GM19193 (cell line): ENCODE measurements at regions not wholly inside any gene's neighbourhood (a gene's known extent, or its start where the extent isn't known, plus 50 kb on each side); places are given as distances from the start of the nearest gene placed in this dataset.

Source experiments
- POLR2A ChIP-seq: IDR thresholded peaks from 4 replicates; pipeline ENCODE4 v1.6.1; 2011; ENCODE audit not compliant: insufficient read depth, insufficient read length; ENCODE audit errors: extremely low read depth

GRCh38 chr15:70327328-70327855 lies 229.7 kb upstream of the TLE3 start:
- TF ChIP-seq POLR2A: no peak

DNA sequence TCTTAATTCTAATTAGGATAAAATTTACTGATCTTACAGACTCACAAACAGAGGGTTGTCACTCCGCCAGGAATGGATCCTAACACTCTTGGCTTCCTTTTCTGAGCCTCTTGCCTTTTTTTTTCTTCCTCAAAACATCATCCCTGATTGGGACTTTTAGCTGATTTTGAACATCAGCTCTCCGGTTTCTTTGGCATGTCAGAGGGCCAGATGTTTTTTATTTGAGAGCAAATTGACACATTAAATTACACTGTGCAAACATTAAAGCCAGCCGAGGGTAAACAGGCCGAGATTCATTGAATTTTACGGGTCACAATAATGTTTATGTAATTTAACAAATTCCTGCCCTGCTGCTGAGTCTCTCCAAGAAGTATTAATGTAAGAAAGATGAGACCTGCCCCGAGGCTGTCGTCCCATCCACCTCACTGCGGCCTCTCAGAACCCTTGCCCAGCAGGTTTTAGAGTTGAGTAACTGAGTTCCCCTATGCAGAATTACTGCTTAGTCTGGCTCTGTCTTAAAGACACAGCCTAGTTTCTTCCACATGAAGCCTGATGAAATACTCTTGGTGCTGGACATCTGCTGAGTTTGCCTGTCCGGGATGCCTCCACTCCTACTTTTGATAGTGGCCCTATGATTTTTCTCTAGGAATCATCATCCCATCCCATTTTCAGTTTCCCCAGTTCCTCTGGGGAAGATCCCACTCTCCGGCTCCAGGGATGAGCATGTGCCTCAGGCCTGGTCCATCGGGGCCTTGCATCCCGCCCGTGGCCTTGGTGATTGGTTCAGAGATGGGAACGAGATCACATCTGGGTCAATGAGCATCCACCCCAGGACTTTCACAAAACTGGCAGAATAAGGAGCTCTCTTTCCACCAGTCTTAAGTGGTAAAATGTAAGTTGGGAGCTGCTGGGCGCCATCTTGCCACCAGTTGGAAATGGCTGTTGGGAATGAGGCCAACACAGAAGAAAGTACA lies 226.6 kb upstream of the TLE3 start:
- no peak for TF ChIP-seq POLR2A

DNA sequence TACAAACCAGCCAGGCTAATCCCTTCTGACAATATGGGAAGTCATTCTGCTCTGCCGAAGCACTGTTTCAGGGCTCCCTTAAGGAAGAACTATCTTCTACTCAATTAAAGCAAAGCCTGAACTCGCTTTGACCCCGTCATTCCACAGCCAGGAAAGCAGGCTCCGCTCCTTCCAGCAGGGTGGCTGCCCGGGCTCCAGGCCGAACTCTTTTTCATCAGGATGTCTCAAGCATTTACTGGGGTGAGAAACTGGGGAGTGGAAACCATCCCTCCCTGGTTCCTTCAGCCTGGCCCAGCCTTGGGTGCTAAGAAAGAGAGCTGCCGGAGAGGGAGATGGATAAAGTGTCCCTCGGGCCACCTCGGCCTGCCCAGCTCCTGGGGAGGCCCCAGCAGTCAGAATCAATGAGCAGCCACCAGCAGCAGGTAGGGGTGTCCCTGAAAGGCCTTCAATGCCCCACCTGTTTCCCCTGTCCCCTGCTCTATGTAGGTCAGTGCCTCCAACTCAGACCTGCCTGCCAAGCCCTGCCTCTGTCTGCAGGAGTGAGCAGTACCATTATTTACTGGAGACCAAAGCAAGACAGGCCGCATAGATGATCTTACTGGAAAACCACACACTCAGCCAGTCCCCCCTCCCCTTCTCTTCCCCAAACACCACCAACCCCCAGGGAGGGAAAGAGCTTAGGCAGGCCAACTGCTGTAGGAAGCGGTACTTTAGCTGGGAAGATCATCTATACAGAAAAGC lies 225.6 kb upstream of the TLE3 start:
- TF ChIP-seq POLR2A: no peak

GRCh38 chr15:70322051-70322668 lies 224.4 kb upstream of the TLE3 start:
- TF ChIP-seq POLR2A: no peak

- no peak for TF ChIP-seq POLR2A
These were observed 223.6 kb upstream of the TLE3 start for GRCh38 chr15:70321172-70321819.

DNA sequence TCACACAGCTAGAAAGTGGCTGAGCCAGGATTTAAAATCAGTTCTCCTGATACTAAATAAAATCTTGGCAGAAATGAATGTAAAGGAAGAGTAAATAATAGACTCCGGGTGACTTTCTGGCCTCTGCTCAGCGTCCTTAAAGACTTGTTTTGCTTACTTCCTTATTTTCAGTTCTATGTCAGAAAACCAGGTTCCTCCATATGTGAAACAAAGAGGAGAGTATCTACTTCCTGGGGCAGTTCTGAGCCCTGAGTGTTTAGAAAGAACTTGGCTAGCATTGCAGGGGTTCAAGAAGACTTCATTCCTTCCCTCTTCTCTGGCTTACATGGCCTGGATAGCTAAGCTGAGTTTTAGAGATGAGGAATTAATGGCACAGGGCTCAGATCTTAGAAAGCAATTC lies 222.8 kb upstream of the TLE3 start:
- TF ChIP-seq POLR2A: no peak

DNA sequence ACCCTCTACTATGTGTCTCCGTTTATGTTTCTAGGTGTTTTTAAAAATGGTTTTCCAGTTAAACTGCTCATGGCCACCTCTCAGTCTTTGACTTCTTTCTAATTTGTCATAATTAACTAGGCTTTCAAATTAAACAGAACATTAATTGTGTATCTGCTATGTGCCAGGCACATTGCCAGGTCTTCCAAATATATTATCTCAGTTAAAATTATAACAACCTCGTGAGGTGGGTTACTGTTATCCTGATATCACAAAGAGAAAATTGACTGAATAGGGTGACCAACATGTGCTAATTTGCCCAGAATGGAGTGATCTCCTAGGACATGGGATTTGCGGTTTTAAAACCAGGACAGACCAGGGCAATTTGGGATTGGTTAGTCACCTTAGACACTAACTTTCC lies 222.4 kb upstream of the TLE3 start:
- no peak for TF ChIP-seq POLR2A

DNA sequence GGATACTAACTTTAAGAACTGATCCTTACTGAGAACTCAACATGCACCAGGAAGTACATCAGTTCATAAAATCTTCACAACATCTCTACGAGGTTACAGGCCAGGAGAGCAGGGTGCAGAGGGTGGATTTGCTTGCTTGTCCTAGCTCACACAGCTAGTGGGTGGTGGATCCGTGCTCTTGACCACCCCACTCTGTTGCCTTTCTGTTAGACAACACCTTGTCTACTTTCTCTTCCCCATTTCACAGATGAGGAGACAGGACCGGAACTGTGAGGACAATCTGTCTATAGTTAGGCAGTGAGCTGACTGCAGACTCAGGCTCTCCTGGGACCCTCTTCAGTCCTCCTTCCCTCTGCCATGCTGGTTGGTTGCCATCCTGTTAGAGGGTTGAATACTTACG lies 221.7 kb upstream of the TLE3 start:
- TF ChIP-seq POLR2A: no peak

DNA sequence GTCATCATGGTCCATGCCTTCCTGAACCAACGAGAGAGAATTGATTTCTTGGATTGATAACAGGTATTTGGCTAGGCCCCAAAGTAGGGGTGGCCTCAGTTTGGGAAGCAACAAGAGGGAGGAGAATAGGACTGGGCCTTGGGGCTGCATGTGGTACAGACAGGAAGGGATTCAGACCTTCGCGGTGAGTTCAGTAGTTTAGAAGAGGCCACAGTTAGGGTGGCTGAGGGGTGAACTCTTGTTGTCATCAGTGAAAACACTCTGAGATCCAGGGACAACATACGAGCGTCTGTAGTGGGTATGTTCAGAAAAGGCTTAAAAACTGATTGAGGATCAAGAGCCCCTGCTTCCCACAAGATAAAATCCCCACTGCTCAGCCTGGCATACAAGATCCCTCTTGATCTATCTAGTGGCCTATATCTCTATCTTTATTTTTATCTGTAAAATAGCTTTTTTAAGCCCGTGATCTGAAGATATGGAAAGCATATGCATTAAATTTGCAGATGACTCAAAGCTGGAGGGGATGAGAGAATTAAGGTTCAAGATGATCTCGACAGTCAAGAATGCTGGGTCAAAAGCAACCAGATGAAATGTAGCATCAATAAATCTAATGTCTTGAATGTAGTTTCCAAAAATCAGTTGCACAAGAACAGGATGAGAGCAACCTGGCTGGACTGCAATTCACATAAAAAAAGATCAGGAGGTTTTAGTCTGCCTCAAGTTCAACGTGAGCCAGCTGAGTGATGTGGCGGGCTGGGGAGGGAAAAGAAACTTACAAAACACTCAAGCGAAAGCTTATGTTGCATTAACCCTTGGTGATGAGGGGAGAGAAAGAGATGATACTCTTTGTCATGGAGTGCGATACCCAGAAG lies 221.1 kb upstream of the TLE3 start:
- no peak for TF ChIP-seq POLR2A

GRCh38 chr15:70316059-70316600 lies 218.4 kb upstream of the TLE3 start:
- TF ChIP-seq POLR2A: no peak

- no peak for TF ChIP-seq POLR2A
These were observed 217.7 kb upstream of the TLE3 start for GRCh38 chr15:70315431-70315830.

GRCh38 chr15:70314688-70315087 lies 217.0 kb upstream of the TLE3 start:
- no peak for TF ChIP-seq POLR2A

DNA sequence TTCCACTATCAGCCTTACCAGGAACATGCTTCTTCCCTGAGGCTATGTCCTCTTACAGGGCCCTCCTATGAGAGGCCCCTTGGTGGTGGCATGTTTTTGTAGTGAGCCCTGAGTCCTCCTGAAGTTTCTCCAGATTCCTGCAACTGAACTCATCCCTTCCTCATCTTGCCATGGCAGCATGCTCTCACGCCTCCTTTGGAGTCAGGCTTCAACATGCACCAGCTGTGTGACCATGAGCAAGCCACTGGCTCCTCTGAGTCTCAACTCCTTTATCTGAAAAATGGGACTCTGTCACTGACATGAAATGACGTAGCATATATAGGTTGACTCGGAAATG lies 216.3 kb upstream of the TLE3 start:
- no peak for TF ChIP-seq POLR2A
